ENCODE measurements at regions not wholly inside any gene's neighbourhood (a gene's known extent, or its start where the extent isn't known, plus 50 kb on each side); places are given as distances from the start of the nearest gene placed in this dataset.
"Not testable (repeated sequence)": the region's sequence is repeated elsewhere in the genome, so short reads cannot be mapped to it uniquely, and the experiment has no call there.

DNA sequence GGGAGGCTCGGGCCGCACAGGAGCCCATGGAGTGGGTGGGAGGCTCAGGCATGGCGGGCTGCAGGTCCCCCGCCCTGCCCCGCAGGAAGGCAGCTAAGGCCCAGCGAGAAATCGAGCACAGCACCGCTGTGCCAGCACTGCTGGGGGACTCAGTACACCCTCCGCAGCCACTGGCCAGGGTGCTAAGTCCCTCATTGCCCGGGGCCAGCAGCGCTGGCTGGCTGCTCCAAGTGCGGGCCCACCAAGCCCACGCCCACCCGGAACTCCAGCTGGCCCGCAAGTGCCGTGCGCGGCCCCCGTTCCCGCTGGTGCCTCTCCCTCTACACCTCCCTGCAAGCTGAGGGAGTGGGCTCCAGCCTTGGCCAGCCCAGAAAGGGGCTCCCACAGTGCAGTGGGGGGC, 239.7 kb downstream of the YTHDC2 start:
- TF ChIP-seq, protein P1, sequence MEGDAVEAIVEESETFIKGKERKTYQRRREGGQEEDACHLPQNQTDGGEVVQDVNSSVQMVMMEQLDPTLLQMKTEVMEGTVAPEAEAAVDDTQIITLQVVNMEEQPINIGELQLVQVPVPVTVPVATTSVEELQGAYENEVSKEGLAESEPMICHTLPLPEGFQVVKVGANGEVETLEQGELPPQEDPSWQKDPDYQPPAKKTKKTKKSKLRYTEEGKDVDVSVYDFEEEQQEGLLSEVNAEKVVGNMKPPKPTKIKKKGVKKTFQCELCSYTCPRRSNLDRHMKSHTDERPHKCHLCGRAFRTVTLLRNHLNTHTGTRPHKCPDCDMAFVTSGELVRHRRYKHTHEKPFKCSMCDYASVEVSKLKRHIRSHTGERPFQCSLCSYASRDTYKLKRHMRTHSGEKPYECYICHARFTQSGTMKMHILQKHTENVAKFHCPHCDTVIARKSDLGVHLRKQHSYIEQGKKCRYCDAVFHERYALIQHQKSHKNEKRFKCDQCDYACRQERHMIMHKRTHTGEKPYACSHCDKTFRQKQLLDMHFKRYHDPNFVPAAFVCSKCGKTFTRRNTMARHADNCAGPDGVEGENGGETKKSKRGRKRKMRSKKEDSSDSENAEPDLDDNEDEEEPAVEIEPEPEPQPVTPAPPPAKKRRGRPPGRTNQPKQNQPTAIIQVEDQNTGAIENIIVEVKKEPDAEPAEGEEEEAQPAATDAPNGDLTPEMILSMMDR (IDR thresholded peaks at IDR 0.05) = not testable (repeated sequence)
- TF ChIP-seq POLR2A (IDR thresholded peaks at IDR 0.05) = not testable (repeated sequence)
